ENCODE measurements at regions not wholly inside any gene's neighbourhood (a gene's known extent, or its start where the extent isn't known, plus 50 kb on each side); places are given as distances from the start of the nearest gene placed in this dataset.
A peak's percentile ranks its signal among the peaks of the same experiment; 100 is the strongest.

- no peak for TF ChIP-seq CTCF (IDR thresholded peaks at IDR 0.05)
Observed at GRCh38 chr7:109806548-109806947, 1236.9 kb downstream of the DNAJB9 start.

- no peak for TF ChIP-seq CTCF (IDR thresholded peaks at IDR 0.05)
Observed at GRCh38 chr7:109821156-109821555, 1251.5 kb downstream of the DNAJB9 start.

- no peak for TF ChIP-seq CTCF (IDR thresholded peaks at IDR 0.05)
Observed at GRCh38 chr7:109834851-109835250, 1256.1 kb upstream of the LRRN3 start.

- no peak for TF ChIP-seq CTCF (IDR thresholded peaks at IDR 0.05)
Observed at GRCh38 chr7:109835577-109835976, 1255.3 kb upstream of the LRRN3 start.

GRCh38 chr7:109836016-109836415 lies 1254.9 kb upstream of the LRRN3 start:
- no peak for TF ChIP-seq CTCF (IDR thresholded peaks at IDR 0.05)

- TF ChIP-seq CTCF (IDR thresholded peaks at IDR 0.05) = no peak
Observed at GRCh38 chr7:109842386-109842785, 1248.5 kb upstream of the LRRN3 start.

- TF ChIP-seq CTCF (IDR thresholded peaks at IDR 0.05) = peak; percentile 80
Observed at GRCh38 chr7:109844362-109844761, 1246.6 kb upstream of the LRRN3 start.

- no peak for TF ChIP-seq CTCF (IDR thresholded peaks at IDR 0.05)
Observed at GRCh38 chr7:109864230-109864629, 1226.7 kb upstream of the LRRN3 start.

All from LNCAP (cell line).